GM21447 (cell line): ENCODE measurements at regions not wholly inside any gene's neighbourhood (a gene's known extent, or its start where the extent isn't known, plus 50 kb on each side); places are given as distances from the start of the nearest gene placed in this dataset.
A peak's percentile ranks its signal among the peaks of the same experiment; 100 is the strongest.

Source experiments
- ATAC-seq: cut with Tn5 transposase; IDR thresholded peaks from one replicate; pipeline ENCODE4 v1.9.1; 2021; ENCODE audit not compliant: unreplicated experiment

GRCh38 chr4:77360451-77360850 is 203.4 kb downstream of the CCNG2 start:
- ATAC-seq, result no peak

GRCh38 chr4:77366876-77367275 is 209.9 kb downstream of the CCNG2 start:
- peak; percentile 74 for ATAC-seq

- no peak for ATAC-seq
Observed at GRCh38 chr4:77367638-77368037, 210.6 kb downstream of the CCNG2 start.

- no peak for ATAC-seq
Observed at GRCh38 chr4:77372375-77372774, 215.4 kb downstream of the CCNG2 start.

DNA sequence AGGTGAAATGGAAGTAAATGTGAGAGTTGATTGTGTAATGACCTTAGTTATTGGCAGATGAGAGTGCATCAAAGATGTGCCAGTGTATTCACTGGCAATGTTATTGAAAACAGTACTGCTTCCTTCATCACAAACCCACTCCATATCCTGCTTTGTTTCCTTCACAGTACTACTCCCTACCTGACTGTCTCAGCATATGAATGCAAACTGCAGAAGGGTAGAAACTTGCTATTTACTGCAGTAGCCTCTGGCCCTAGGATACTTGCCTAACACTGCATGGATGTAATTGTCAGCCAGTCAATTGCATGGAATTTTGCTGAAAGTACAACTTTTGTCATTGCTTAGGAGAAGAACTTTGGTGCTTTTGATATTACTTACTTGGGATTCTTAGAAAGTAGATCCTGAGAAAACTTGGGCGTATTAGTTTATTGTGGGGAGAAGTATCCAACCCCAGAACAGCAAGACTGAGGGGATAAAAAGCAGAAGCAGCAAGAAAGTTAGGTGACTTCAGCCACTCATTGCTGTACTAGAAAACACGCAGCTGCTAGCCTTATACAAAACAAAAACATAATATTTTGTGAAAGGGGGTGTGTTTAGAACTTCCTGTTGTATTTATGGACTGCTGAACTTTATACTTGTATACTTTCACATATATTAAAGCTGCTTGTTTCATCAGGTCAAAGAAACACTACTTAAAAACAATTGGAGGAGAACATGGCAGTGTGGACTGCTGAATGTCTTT is 219.0 kb downstream of the CCNG2 start:
- no peak for ATAC-seq

DNA sequence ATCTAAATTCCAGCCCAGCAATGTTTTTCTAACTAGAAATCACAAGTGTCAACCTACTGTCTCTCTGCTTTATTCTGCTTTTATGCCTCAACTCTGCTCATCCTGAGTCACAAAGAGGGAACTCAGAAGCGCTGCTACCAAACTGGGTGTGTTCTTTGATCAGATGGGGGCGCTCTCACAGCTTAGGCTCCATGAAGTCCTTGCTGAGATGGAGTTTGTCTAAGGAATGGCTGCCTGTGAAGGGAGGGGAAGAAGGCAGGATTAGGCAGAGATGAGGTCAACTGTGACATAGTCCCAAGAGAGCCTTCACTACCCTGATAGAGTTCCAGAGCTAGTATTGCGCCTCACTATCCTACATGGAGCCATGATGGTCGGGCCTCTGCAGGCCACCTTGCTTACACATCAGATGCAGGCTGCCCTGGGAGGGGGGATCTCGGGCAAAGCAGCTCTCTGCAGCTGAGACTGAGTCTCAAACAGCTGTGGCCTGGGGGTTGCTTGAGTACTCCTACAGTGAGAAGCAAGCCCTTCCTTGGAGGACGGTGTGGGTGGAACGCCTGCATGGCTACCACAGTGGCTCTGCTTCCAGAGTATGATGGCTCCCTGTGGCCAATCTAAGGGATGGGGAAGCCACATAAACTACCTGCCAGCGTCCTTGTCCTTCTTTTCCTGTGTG is 219.9 kb downstream of the CCNG2 start:
- no peak for ATAC-seq

DNA sequence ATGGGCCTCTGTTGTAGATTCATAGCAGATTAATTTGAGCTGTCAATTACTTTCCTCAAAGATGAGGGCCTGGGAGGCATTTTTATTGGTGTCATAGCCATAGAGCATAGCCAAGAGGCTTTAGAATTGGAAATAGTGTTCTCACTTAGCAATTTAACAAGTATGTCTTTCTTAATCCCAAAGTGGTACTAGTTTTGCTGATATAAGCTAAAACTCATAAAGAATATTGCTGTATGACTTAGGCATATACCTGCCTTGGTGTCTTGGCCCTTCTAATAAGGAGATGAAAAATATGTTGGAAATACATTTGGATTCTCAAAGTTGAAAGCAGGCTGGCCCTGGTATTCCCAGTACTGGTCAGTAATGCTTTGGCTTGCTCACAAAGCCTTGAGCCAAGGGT is 221.5 kb upstream of the CXCL13 start:
- ATAC-seq, result no peak

DNA sequence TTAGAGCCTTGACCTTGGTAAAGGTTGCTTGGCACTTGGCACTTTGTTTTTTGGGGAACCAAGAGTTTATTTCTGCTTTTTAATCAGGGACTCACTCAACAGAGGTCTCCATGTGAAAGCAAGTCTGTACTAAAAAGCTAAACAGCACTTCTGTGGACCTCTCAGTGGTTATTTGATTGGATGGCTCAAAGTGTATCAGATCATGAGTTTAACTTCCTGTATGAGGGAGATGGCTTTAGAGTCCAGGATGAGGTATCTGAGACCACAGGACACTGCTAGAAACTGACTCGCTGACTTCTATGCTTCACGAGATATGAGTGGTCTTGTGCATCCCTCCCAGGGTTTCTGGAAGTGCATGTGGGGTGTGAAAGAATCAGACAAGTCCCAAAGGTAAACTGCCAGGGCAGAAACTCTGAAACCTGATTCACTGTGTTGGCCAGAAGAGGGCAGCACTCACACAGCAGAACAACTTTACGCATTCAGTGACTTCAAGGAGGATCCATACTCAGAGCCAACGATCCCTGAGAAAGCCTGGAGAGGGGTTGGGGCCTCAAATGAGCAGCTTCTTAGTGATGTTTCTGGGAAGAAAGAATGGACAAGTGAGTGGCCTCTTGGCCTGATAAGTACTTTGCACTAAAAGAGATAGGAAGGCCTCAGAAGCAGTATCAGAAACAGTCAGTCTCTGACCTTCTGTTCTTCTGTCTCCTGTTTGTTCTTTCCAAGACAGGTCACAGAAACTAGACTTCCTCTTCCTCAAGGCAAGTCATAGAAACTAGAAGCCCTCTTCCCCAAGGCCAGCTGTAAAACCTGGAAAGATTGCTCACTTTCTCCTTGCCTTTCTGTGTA is 220.3 kb upstream of the CXCL13 start:
- peak; percentile 61 for ATAC-seq

DNA sequence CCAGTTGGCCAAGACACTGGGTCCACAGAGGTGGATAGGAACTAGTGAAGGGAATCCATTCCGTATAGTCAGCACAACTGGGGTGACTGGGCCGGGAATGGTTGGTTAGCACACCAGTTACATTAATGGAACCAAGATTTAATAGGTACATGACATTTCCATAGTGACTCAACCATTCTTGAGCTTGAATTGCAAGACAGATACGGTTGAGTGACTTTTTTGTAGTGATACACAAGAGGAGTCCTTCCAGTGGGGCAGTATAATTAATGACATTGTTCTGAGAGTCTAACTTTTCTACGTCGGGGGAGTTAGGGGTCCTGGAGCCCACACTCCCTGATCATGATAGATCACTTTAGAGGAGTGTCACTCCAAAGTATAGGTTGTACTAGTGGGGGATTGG is 211.6 kb upstream of the CXCL13 start:
- ATAC-seq, result no peak

DNA sequence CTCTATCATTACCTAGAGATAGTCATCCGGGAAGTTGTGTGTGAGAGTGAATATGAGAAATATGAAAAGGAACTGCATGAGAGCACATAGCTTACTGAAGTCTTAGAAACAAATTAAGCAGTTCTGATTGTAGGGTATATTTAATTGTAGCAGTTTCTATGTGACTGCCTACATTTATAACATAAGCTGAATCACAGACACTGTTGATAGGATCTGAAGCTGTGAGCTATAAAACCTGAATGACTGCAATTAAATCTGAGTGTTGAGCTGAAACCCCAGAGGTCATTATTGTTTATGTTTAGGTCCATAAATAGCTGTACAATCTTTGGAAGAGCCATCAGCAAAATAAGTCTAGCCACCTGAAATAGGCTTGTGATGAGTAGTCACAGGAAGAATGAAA is 210.1 kb upstream of the CXCL13 start:
- ATAC-seq, result no peak

DNA sequence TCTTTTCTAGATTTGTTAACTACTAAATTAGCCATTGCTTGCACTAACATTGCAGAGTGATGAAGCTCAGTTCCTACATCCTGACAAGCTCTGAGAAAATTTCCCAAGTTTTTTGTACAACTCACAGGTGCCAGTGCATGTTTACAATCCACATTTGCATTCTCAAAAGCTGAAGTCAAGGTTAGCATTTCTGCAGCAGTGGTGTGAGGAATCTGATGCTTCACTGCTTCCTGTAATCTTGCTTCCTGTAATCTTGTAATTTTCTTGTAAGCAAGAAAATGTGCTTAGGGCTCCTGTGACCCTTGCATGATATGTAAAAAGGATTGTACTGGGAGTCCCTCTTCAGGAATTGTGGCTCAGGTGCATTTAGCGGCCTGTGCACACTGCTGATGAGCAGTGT is 207.4 kb upstream of the CXCL13 start:
- no peak for ATAC-seq

DNA sequence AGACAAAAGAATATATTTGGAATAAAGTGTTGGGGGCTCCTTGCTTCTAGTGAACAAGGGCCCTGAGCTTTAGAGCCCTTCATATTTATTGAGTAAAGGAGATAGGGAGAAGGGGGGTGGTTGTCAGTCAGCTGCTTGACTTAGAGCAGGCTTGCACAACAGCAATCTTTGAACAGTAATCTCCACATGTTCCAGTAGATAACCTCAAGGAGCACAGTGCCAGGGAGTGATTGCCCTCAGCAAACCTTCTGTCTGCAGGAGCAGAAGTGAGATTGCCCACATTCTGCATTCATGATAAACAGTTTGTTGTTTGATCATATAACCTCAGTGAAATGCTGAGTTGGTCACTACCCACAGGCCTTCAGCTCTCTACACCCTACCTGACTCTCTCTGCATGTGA is 205.8 kb upstream of the CXCL13 start:
- ATAC-seq, result no peak

DNA sequence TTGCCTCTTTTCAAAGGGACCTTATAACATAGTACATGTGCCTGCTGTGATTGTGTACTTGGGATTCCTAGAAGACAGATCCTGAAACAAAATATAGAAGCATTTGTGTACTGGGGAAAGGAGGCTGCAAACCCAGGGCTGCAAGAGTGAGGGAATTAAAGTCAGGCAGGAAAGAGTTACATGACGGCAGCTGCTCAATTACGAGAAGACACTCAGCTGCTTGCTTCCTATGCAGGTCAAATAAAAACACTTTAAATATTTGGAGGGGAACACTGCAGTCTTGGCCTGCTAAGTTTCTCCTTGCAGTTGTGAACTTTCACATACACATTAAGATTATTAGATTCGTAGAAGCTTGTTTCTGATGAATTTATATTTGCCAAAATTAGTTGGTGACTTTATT is 191.9 kb upstream of the CXCL13 start:
- ATAC-seq, result no peak

DNA sequence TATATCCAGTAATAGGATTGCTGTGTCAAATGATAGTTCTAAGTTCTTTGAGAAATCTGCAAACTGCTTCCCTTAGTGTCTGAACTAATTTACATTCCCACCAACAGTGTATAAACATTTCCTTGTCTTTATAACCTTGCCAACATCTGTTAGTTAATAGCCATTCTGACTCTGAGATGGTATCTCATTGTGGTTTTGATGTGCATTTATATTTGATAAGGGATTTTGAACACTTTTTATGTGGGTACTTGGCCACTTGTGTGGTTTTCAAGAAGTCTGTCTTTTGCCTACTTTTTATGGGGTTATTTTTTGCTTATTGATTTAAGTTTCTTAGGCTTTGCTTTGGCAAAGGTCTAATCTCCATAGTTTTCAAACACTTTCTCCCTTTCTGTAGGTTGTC is 189.9 kb upstream of the CXCL13 start:
- no peak for ATAC-seq

GRCh38 chr4:77418333-77418732 is 187.3 kb upstream of the CXCL13 start:
- ATAC-seq, result no peak

- no peak for ATAC-seq
Observed at GRCh38 chr4:77430847-77431246, 174.8 kb upstream of the CXCL13 start.

DNA sequence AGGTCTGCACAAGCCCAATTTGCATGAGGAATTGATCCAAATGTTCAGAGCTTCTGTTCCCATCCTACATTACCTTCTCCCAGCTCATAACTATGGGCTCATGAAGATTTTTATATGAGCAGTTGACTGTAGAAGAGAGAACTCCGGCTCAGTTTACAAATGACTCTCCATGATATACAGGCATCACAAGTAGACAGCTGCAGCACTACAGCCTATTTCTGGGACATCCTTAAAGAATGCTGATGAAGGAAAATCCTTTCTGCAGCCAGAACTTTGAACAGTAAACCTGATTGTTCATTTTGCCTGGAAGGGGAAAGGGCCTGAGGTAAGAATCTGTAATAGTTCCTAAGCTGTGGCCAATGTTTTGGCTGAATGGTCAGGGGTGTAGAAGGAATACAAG is 174.1 kb upstream of the CXCL13 start:
- no peak for ATAC-seq

- ATAC-seq, result no peak
Observed at GRCh38 chr4:77432717-77433417, 172.8 kb upstream of the CXCL13 start.

- ATAC-seq, result peak; percentile 95
Observed at GRCh38 chr4:77433418-77433733, 172.2 kb upstream of the CXCL13 start.

DNA sequence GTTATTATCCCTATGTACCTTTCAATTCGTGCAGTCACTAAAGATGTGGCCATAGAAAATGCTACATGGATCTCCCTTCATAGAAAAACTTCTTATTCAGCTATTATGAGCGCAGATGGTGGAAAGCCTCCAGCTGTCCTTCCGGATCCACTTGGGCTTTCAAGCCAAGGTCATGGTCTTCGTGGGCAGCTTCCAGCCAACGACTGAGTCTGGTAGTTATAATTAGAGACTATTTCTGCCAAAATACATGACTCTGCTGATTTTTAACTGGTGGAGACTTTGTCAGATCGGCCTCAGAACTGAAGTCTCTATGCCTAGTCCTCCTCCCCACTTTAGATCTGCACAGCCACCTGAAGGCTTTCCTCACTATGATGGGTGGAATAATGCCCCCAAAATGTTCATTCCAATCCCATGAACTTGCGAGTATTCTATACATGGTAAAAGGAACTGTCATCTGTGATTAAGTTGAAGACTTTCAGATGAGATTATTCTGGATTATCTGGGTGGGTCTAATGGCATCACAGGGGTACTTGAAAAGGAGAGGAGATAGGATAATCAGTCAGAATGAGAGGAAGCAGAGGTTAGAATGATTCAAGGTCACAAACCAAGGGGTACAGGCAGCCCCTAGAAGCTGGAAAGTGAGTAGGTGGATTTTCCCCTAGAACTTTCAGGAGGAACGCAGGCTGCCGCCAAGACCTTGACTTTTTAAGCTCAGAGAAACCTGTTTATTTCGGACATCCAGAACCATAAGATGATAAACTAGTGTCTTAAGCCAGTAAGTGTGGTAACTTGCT is 171.1 kb upstream of the CXCL13 start:
- no peak for ATAC-seq

DNA sequence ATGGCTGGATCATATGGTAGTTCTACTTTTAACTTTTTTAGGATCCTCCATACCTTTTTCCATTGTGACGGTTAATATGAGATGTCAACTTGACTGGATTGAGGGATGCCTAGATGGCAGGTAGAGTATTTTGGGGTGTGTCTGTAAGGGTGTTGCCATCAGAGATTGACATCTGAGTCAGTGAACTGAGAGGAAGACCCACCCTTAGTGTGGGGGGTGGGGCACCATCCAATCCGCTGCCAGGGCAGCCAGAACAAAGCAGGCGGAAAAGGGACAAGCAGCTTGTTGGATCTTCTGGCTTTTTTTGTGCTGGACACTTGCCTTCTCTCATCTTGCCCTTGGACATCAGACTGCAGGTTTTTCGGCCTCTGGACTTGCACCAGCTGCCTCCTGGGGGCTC is 168.5 kb upstream of the CXCL13 start:
- no peak for ATAC-seq
